H1 (cell line): ENCODE measurements at regions not wholly inside any gene's neighbourhood (a gene's known extent, or its start where the extent isn't known, plus 50 kb on each side); places are given as distances from the start of the nearest gene placed in this dataset.

ENCODE experiments used
- CTCF ChIA-PET: fragments of 300-600 bp; sonication (Branson Sonifier 250); formaldehyde crosslinking; loops from one replicate; lab custom pipeline; 2021; ENCODE audit not compliant: partially characterized antibody; lab: Charles Lee
- POLR2A ChIA-PET: fragments of 300-600 bp; sonication (Branson Sonifier 250); formaldehyde crosslinking; loops from one replicate; lab custom pipeline; 2021; ENCODE audit warnings: inconsistent platforms; ENCODE audit not compliant: partially characterized antibody; lab: Charles Lee
- DNase-seq, 2 experiments: peaks; one replicate each; pipeline versions ENCODE4 v3.0.0 to v3.0.0-alpha.2; 2010 to 2022; ENCODE audit warnings: low spot score in 2 of 2, low read depth in 1 of 2, mixed read lengths in 1 of 2
- FAIRE-seq: peaks from 2 replicates; lab custom pipeline; 2011; peaks lifted over from hg19 to GRCh38; lab: Jason Lieb, UNC
- H2AFZ ChIP-seq: 2 replicates; pipeline ENCODE4 v1.8.1; 2012; ENCODE audit warnings: low read length, inconsistent platforms
- H2AK5ac ChIP-seq: 2 replicates; pipeline ENCODE4 v1.6.1; 2013; ENCODE audit warnings: low read depth, low read length
- H2BK120ac ChIP-seq: replicated peaks from 2 replicates; pipeline ENCODE3; 2013; ENCODE audit warnings: low read depth, low read length, inconsistent platforms
- H2BK12ac ChIP-seq: 2 replicates; pipeline ENCODE4 v1.6.1; 2013; ENCODE audit warnings: low read depth, low read length
- H2BK15ac ChIP-seq: 2 replicates; pipeline ENCODE4 v1.6.1; 2013; ENCODE audit warnings: low read length
- H2BK20ac ChIP-seq: 2 replicates; pipeline ENCODE4 v1.6.1; 2013; ENCODE audit warnings: low read length
- H2BK5ac ChIP-seq: 2 replicates; pipeline ENCODE4 v1.6.1; 2013; ENCODE audit warnings: low read depth, low read length
- H3K14ac ChIP-seq: 2 replicates; pipeline ENCODE4 v1.6.1; 2013; ENCODE audit warnings: inconsistent platforms; ENCODE audit not compliant: insufficient read length
- H3K18ac ChIP-seq: 2 replicates; pipeline ENCODE4 v1.6.1; 2013; ENCODE audit warnings: low read length; ENCODE audit errors: extremely low read depth
- H3K23ac ChIP-seq: 2 replicates; pipeline ENCODE4 v1.6.1; 2013; ENCODE audit warnings: inconsistent platforms; ENCODE audit not compliant: insufficient read length
- H3K23me2 ChIP-seq: 2 replicates; pipeline ENCODE4 v1.6.1; 2013; ENCODE audit warnings: low read depth, low read length
- H3K27ac ChIP-seq: 2 replicates; pipeline ENCODE4 v1.6.1; 2011; ENCODE audit warnings: low read depth, low read length, inconsistent platforms
- H3K27me3 ChIP-seq, 4 experiments: replicated peaks in 1 of 4; 1 replicate in 1 of 4; 2 replicates in 3 of 4; pipeline versions ENCODE4 v1.6.1 to v1.8.1; 2011 to 2013; ENCODE audit warnings: low read length in 3 of 4, mild to moderate bottlenecking in 3 of 4, inconsistent platforms in 2 of 4, mixed read lengths in 2 of 4, moderate library complexity in 1 of 4; ENCODE audit not compliant: control insufficient read depth in 3 of 4, insufficient read depth in 3 of 4; ENCODE audit errors: extremely low read depth in 1 of 4
- H3K36me3 ChIP-seq, 4 experiments: 2 replicates each; pipeline versions ENCODE4 v1.6.1 to v1.8.1; 2011 to 2013; ENCODE audit warnings: mild to moderate bottlenecking in 4 of 4, low read length in 3 of 4, moderate library complexity in 2 of 4, control low read depth in 1 of 4, inconsistent platforms in 1 of 4; ENCODE audit not compliant: insufficient read depth in 4 of 4, control insufficient read depth in 2 of 4
- H3K4ac ChIP-seq: replicated peaks from 2 replicates; pipeline ENCODE3; 2013; ENCODE audit warnings: low read length, low read depth, mixed read lengths, inconsistent platforms; ENCODE audit not compliant: insufficient read length
- H3K4me1 ChIP-seq, 4 experiments: replicated peaks in 1 of 4; 1 replicate in 1 of 4; 2 replicates in 3 of 4; pipeline versions ENCODE4 v1.6.1 to v1.8.1; 2011 to 2013; ENCODE audit warnings: low read length in 3 of 4, inconsistent platforms in 2 of 4, mixed read lengths in 1 of 4; ENCODE audit not compliant: insufficient read depth in 4 of 4, control insufficient read depth in 3 of 4
- H3K4me2 ChIP-seq, 2 experiments: 2 replicates each; pipeline versions ENCODE4 v1.6.1 to v1.8.1; 2011 to 2013; ENCODE audit warnings: low read depth in 2 of 2, low read length in 2 of 2, control low read depth in 1 of 2, inconsistent platforms in 1 of 2, mild to moderate bottlenecking in 1 of 2; ENCODE audit not compliant: insufficient read depth in 1 of 2
- H3K4me3 ChIP-seq, 4 experiments: fragments of 200-600, 300-600 bp in 1 of 4; sonication (generic), shearing (Covaris generic), sonication (Bioruptor Twin) in 1 of 4; 2 replicates each; pipeline versions ENCODE4 v1.5.1 to v1.8.1; 2011 to 2016; ENCODE audit warnings: low read length in 4 of 4, low read depth in 3 of 4, control low read depth in 2 of 4, inconsistent platforms in 2 of 4, mild to moderate bottlenecking in 2 of 4, mixed read lengths in 1 of 4, moderate library complexity in 1 of 4; ENCODE audit not compliant: insufficient read depth in 2 of 4; ENCODE audit errors: extremely low read depth in 1 of 4
- H3K56ac ChIP-seq: replicated peaks from 2 replicates; pipeline ENCODE3; 2013; ENCODE audit warnings: low read depth, mild to moderate bottlenecking, mixed read lengths, low read length, inconsistent platforms; ENCODE audit not compliant: insufficient read length
- H3K79me1 ChIP-seq: 2 replicates; pipeline ENCODE4 v1.6.1; 2013; ENCODE audit warnings: low read depth, low read length, control low read depth
- H3K79me2 ChIP-seq, 2 experiments: 2 replicates each; pipeline versions ENCODE4 v1.6.1 to v1.8.1; 2012 to 2013; ENCODE audit warnings: low read length in 2 of 2, mild to moderate bottlenecking in 2 of 2, inconsistent platforms in 1 of 2; ENCODE audit not compliant: insufficient read depth in 2 of 2, control insufficient read depth in 1 of 2
- H3K9ac ChIP-seq, 4 experiments: replicated peaks in 1 of 4; 1 replicate in 1 of 4; 2 replicates in 3 of 4; pipeline versions ENCODE4 v1.6.1 to v1.8.1; 2011 to 2013; ENCODE audit warnings: low read depth in 3 of 4, low read length in 3 of 4, control low read depth in 2 of 4, mild to moderate bottlenecking in 2 of 4, moderate library complexity in 2 of 4, inconsistent platforms in 1 of 4; ENCODE audit errors: extremely low read depth in 1 of 4
- H3K9me3 ChIP-seq, 2 experiments: 2 replicates each; pipeline versions ENCODE4 v1.6.1 to v1.8.1; 2012 to 2013; ENCODE audit warnings: mild to moderate bottlenecking in 2 of 2, moderate library complexity in 2 of 2, control low read depth in 1 of 2, inconsistent platforms in 1 of 2, low read depth in 1 of 2, low read length in 1 of 2, mixed read lengths in 1 of 2; ENCODE audit not compliant: insufficient read depth in 2 of 2
- H4K20me1 ChIP-seq, 2 experiments: replicated peaks in 1 of 2; 2 replicates each; pipeline versions ENCODE3 to v1.8.1; 2011 to 2013; ENCODE audit warnings: inconsistent platforms in 2 of 2, low read length in 2 of 2, mild to moderate bottlenecking in 1 of 2; ENCODE audit not compliant: insufficient read depth in 2 of 2, control insufficient read depth in 1 of 2
- H4K5ac ChIP-seq: 2 replicates; pipeline ENCODE4 v1.6.1; 2013; ENCODE audit warnings: low read length, low read depth, mixed read lengths, inconsistent platforms; ENCODE audit not compliant: insufficient read length
- H4K8ac ChIP-seq: 2 replicates; pipeline ENCODE4 v1.8.0; 2013; ENCODE audit warnings: mild to moderate bottlenecking, moderate library complexity, low read length, inconsistent platforms; ENCODE audit not compliant: insufficient read depth; ENCODE audit errors: extremely low read depth
- H4K91ac ChIP-seq: replicated peaks from 2 replicates; pipeline ENCODE3; 2013; ENCODE audit warnings: low read length, mixed read lengths, inconsistent platforms; ENCODE audit not compliant: insufficient read length
- JUN ChIP-seq: IDR thresholded peaks from 2 replicates; pipeline ENCODE4 v1.6.1; 2011; ENCODE audit warnings: low read depth, mild to moderate bottlenecking, improper control_type of control experiment, low read length
- RXRA ChIP-seq: IDR thresholded peaks from 2 replicates; pipeline ENCODE4 v1.6.1; 2011; ENCODE audit warnings: low read depth, mild to moderate bottlenecking, low read length, moderate library complexity; ENCODE audit not compliant: insufficient read depth
- SRF ChIP-seq: IDR thresholded peaks from 2 replicates; pipeline ENCODE4 v1.6.1; 2011; ENCODE audit warnings: mild to moderate bottlenecking, low read depth, low read length, moderate library complexity
- YY1 ChIP-seq: IDR thresholded peaks from 2 replicates; pipeline ENCODE4 v1.6.1; 2011; ENCODE audit warnings: low read depth, mild to moderate bottlenecking, low read length
- ZNF274 ChIP-seq: IDR thresholded peaks from 2 replicates; pipeline ENCODE4 v1.7.0; 2012; ENCODE audit warnings: low read length, borderline replicate concordance; ENCODE audit errors: extremely low read depth
- WGBS, 2 experiments: shearing (Covaris generic) in 1 of 2; methylation state at CpG; one replicate each; pipeline versions ENCODE4 v1.1.6 to v1.1.7; 2013 to 2015; ENCODE audit warnings: low lambda C conversion rate in 2 of 2, mixed read lengths in 2 of 2, inconsistent platforms in 1 of 2, low coverage in 1 of 2, missing lambda C conversion rate in 1 of 2; ENCODE audit not compliant: insufficient replicate concordance in 2 of 2, insufficient coverage in 1 of 2, insufficient read length in 1 of 2; ENCODE audit errors: extremely low coverage in 1 of 2, missing lambda C conversion rate in 1 of 2; 5-methylcytosine and 5-hydroxymethylcytosine counted together

- no peak overlapping the region for H3K27ac ChIP-seq
- no peak overlapping the region for H3K9ac ChIP-seq
- no peak overlapping the region for H2BK120ac ChIP-seq
- H3K4me1 ChIP-seq = no peaks in the 10 kb centered on the region
- H4K20me1 ChIP-seq = no peaks in the 10 kb centered on the region
- H4K5ac ChIP-seq = no peak overlapping the region
- H3K36me3 ChIP-seq = no peaks in the 10 kb centered on the region
- H3K4me2 ChIP-seq = no peak overlapping the region
- peaks cover 0 to 4% of the 10 kb centered on the region in 2 experiments; a peak in 1 of 4 replicates for H3K9me3 ChIP-seq
- H3K4ac ChIP-seq = no peak overlapping the region
- H4K8ac ChIP-seq = no peak overlapping the region
- no peak overlapping the region for H2AFZ ChIP-seq
- H2BK15ac ChIP-seq = no peak overlapping the region
- ChIA-PET POLR2A (no interaction called here), CTCF (no interaction called here)
- H3K27me3 ChIP-seq = no peaks in the 10 kb centered on the region
- no peaks in the 10 kb centered on the region for H3K23me2 ChIP-seq
- 97% methylated on average over 17 of the region's 18 CpGs; no CpG with 5 or more reads in 1 of the 2 experiments for WGBS, 2 experiments
- no peak overlapping the region for H3K4me3 ChIP-seq
- H3K14ac ChIP-seq = no peak overlapping the region
- no peaks in the 10 kb centered on the region for H3K79me2 ChIP-seq
- no peak overlapping the region for H2BK20ac ChIP-seq
- no peak overlapping the region for H2BK12ac ChIP-seq
- no peak overlapping the region for H3K18ac ChIP-seq
- no peak overlapping the region for H4K91ac ChIP-seq
- no peak overlapping the region for H3K23ac ChIP-seq
- H3K56ac ChIP-seq = no peak overlapping the region
- H2AK5ac ChIP-seq = no peak overlapping the region
- DNase-seq (no peak), FAIRE-seq (no peak)
- no peaks in the 10 kb centered on the region for H3K79me1 ChIP-seq
- no peak overlapping the region for H2BK5ac ChIP-seq
- TF ChIP-seq YY1 = no peak
- no peak for TF ChIP-seq RXRA
- TF ChIP-seq JUN = no peak
- TF ChIP-seq ZNF274 = no peak
- TF ChIP-seq SRF = no peak
These were observed 419.4 kb upstream of the AGA start for GRCh38 chr4:177861551-177862094.
